Testis (tissue), 2 donors: ENCODE measurements at regions not wholly inside any gene's neighbourhood (a gene's known extent, or its start where the extent isn't known, plus 50 kb on each side); places are given as distances from the start of the nearest gene placed in this dataset.
A peak's percentile ranks its signal among the peaks of the same experiment; 100 is the strongest.

Source experiments
- DNase-seq: peaks from one replicate; pipeline ENCODE4 v3.0.0-alpha.2; 2019
- H3K27ac ChIP-seq, 2 donors: fragments of 200-600 bp; sonication (generic); one replicate each; pipeline ENCODE4 v1.5.1; 2019
- H3K27me3 ChIP-seq: fragments of 200-600 bp; sonication (generic); one replicate; pipeline ENCODE4 v1.5.1; 2019
- H3K36me3 ChIP-seq: fragments of 200-600 bp; sonication (generic); one replicate; pipeline ENCODE4 v1.5.1; 2017; ENCODE audit warnings: low read depth; ENCODE audit errors: missing control alignments
- H3K4me1 ChIP-seq: fragments of 200-600 bp; sonication (generic); one replicate; pipeline ENCODE4 v1.5.1; 2019
- H3K4me3 ChIP-seq, 2 donors: fragments of 200-600 bp; sonication (generic); one replicate each; pipeline ENCODE4 v1.5.1; 2017 to 2019
- H3K9me3 ChIP-seq: fragments of 200-600 bp; sonication (generic); one replicate; pipeline ENCODE4 v1.5.1; 2017
- POLR2A ChIP-seq: fragments of 450-650 bp; IDR thresholded peaks from one replicate; pipeline ENCODE4 v1.6.1; 2017; ENCODE audit warnings: antibody characterized with exemption, mild to moderate bottlenecking, moderate library complexity
- WGBS, 2 donors: methylation state at CpG; one replicate each; pipeline ENCODE4 v1.1.5; 2018; 5-methylcytosine and 5-hydroxymethylcytosine counted together
- intact Hi-C: fragments of 100-400 bp; cut with DNase I; formaldehyde crosslinking; loops from one replicate; pipeline ENCODE4 v1.15.1; 2023; ENCODE audit warnings: low total_unique reads
- TF ChIP-seq, protein P1 (sequence below), 3 experiments: fragments of 450-650 bp in 2 of 3; fragments of 200-600 bp in 1 of 3; sonication (generic) in 1 of 3; IDR thresholded peaks; one replicate each; pipeline ENCODE4 v1.5.1; 2016 to 2019; ENCODE audit warnings: antibody characterized with exemption in 3 of 3, mild to moderate bottlenecking in 2 of 3, moderate library complexity in 1 of 3

DNA sequence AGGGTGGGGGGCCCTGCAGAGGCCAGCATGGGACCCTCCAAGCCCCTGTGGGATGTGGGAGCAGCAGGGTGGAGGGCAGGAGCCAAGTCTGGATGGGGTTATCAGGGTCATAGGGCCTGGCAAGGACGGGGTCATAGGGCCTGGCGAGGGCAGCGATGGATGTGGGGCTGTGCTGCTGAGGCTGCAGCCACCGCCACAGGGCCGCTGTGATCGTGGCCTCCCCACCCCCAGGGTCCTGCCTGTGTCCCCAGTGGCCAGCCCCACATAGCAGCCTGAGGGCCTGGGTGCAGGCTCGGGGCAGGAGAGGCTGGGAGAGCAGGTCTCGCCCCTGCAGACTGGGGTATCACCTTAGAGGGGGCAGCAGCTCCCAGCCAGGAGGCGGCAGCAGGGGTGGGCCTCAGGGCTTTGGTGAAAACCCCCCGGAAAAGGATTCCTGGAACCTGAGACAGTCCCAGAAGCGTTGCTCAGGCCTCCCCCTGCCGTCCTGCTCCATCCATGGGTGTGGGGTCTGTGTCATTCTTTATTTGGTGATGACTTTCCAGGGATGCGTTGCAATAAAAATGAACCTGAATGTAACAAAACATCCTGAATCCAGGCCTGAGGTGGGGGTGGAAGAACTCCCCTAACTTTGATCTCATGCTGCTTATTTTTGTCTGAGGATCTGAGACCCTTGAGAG is 107.3 kb upstream of the SHH start:
- Histone ChIP-seq H3K9me3 (no peaks in the 10 kb centered on the region), H3K4me1 (no peaks in the 10 kb centered on the region), H3K4me3 (no peak overlapping the region), H3K27ac (no peak overlapping the region), H3K27me3 (no peaks in the 10 kb centered on the region), H3K36me3 (no peaks in the 10 kb centered on the region)
- intact Hi-C loops, result no loop called here
- TF ChIP-seq, protein P1, sequence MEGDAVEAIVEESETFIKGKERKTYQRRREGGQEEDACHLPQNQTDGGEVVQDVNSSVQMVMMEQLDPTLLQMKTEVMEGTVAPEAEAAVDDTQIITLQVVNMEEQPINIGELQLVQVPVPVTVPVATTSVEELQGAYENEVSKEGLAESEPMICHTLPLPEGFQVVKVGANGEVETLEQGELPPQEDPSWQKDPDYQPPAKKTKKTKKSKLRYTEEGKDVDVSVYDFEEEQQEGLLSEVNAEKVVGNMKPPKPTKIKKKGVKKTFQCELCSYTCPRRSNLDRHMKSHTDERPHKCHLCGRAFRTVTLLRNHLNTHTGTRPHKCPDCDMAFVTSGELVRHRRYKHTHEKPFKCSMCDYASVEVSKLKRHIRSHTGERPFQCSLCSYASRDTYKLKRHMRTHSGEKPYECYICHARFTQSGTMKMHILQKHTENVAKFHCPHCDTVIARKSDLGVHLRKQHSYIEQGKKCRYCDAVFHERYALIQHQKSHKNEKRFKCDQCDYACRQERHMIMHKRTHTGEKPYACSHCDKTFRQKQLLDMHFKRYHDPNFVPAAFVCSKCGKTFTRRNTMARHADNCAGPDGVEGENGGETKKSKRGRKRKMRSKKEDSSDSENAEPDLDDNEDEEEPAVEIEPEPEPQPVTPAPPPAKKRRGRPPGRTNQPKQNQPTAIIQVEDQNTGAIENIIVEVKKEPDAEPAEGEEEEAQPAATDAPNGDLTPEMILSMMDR (IDR thresholded peaks at IDR 0.05), result no peak
- no peak for TF ChIP-seq POLR2A
- no peak for DNase-seq
- WGBS, 2 donors, result 66 to 87% methylated on average over 6 to 13 of the region's 13 CpGs

DNA sequence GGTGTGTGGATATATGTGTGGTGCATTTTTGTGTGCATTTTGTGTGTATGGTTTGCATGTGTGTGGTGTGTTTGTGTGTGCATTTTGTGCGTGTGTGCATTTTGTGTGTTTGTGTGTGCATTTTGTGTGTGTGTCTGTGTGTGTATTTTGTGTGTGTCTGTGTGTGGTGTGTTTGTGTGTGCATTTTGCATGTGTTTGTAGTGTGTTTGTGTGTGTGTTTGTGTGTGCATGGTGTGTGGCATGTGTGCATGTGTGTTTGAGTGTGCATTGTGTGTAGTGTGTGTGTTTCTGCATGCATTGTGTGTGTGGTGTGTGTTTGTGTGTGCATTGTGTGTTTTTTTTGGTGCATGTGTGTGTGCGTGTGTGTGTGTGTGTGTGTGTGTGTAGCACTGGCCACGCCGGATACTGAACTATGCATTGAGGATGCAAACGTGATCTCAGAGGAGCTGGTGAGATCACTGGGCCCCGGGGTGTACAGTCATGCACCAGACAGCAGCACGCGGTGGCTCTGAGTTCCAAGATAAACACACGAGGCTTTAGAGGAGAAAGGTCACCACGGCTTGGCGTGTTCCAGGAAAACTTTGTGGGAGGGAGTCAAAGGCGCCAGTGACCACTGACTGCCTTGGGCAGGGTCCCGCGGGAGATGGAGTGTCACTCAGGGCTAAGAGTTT is 106.6 kb upstream of the SHH start:
- no peak overlapping the region for H3K4me3 ChIP-seq
- no peak overlapping the region for H3K27ac ChIP-seq
- no peaks in the 10 kb centered on the region for H3K4me1 ChIP-seq
- TF ChIP-seq POLR2A, result no peak
- TF ChIP-seq, protein P1 (IDR thresholded peaks at IDR 0.05), result no peak
- H3K36me3 ChIP-seq, result no peaks in the 10 kb centered on the region
- intact Hi-C loops, result no loop called here
- 49 to 51% methylated on average over 9 to 14 of the region's 14 CpGs for WGBS, 2 donors
- no peaks in the 10 kb centered on the region for H3K27me3 ChIP-seq
- peak; percentile 42 for DNase-seq
- no peaks in the 10 kb centered on the region for H3K9me3 ChIP-seq

DNA sequence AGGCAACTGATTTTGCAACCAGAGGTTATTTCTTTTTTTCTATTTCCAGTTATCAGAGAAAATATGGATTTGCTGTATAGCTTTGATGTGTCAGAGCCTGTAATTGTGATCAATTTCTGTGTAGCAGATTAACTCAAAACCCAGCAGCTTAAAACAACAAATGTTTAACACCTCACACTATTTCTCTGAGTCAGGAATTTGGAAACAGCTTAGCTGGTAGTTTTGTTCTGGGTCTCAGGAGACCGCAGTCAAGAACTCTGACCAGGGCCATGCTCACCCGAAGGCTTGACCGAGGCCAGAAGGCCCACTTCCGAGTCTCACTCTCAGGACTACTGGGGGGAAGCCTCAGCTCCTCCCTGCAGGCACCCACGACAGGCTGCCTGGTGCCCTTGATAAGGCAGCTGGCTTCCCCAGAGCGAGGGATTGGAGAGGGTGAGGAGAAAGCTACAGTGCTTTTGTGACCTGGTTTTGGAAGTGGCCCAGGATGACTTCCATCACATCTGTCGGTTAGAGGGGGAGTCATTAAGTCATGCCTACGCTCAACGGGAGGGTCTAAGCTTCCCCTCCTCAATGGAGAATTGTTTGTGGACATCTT is 105.7 kb upstream of the SHH start:
- Histone ChIP-seq H3K4me3 (no peak overlapping the region), H3K27me3 (no peaks in the 10 kb centered on the region), H3K27ac (no peak overlapping the region), H3K4me1 (peaks cover 4% of the 10 kb centered on the region), H3K9me3 (no peaks in the 10 kb centered on the region), H3K36me3 (no peaks in the 10 kb centered on the region)
- 54 to 59% methylated on average over 6 to 9 of the region's 9 CpGs for WGBS, 2 donors
- no peak for DNase-seq
- TF ChIP-seq, protein P1 (IDR thresholded peaks at IDR 0.05), result no peak
- no peak for TF ChIP-seq POLR2A
- intact Hi-C loops, result no loop called here

DNA sequence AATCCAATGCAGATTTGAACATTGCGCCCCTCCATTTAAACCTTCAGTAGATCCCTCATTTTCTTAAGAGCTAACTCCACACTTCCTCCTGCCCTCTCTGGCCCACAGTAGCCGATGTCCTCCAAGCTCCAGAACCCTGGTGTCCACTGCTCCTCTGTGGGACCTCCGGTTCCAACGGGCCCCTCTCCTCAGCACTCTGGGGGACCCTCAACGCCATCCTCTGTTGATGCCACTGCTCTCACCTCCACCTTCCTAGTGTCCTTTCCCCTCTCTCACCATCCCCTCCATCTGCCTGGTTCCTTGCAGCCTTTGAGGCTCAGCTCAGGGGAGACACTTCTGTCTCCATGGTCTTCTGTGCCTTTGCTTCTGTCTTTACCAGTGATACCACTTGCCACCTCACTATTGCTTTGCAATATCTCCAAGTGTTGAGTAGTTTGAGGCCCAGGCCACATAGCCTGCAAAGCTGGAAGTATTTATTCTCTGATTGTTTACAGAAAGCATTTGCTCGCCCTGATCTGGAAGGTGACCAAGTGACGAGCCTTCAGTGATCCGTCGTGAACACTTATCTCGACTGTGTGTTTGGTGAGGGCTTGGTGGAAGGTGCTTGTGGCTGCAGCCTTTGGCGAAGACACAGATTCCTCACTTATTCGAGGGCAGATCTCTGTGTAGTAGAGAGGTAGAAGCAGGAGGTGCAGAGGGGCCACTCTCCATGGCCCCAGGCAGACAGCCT is 104.8 kb upstream of the SHH start:
- 77 to 85% methylated on average over 12 of the region's 12 CpGs for WGBS, 2 donors
- H3K36me3 ChIP-seq, result no peaks in the 10 kb centered on the region
- no peak overlapping the region for H3K4me3 ChIP-seq
- DNase-seq, result no peak
- intact Hi-C loops, result no loop called here
- no peaks in the 10 kb centered on the region for H3K9me3 ChIP-seq
- no peaks in the 10 kb centered on the region for H3K27me3 ChIP-seq
- H3K27ac ChIP-seq, result no peak overlapping the region
- H3K4me1 ChIP-seq, result peaks cover 4% of the 10 kb centered on the region
- TF ChIP-seq, protein P1 (IDR thresholded peaks at IDR 0.05), result no peak
- no peak for TF ChIP-seq POLR2A
